Endothelial cell (in vitro differentiated cells): ENCODE measurements at regions not wholly inside any gene's neighbourhood (a gene's known extent, or its start where the extent isn't known, plus 50 kb on each side); places are given as distances from the start of the nearest gene placed in this dataset.
"Not testable (repeated sequence)": the region's sequence is repeated elsewhere in the genome, so short reads cannot be mapped to it uniquely, and the experiment has no call there.

ENCODE experiments used
- DNase-seq: peaks from one replicate; pipeline ENCODE4 v3.0.0; 2021; ENCODE audit warnings: low spot score
- H3K27ac Mint-ChIP-seq: one replicate; pipeline ENCODE4 v1.8.0; 2021; ENCODE audit warnings: mixed read lengths, inconsistent platforms; ENCODE audit not compliant: unreplicated experiment
- H3K27me3 Mint-ChIP-seq: one replicate; pipeline ENCODE4 v1.8.0; 2021; ENCODE audit warnings: mild to moderate bottlenecking, moderate library complexity, mixed read lengths, inconsistent platforms; ENCODE audit not compliant: unreplicated experiment
- H3K36me3 Mint-ChIP-seq: one replicate; pipeline ENCODE4 v1.8.0; 2021; ENCODE audit warnings: mild to moderate bottlenecking, low read depth, mixed read lengths, inconsistent platforms; ENCODE audit not compliant: unreplicated experiment
- H3K4me1 Mint-ChIP-seq: one replicate; pipeline ENCODE4 v1.8.0; 2021; ENCODE audit warnings: mild to moderate bottlenecking, mixed read lengths, inconsistent platforms; ENCODE audit not compliant: unreplicated experiment
- H3K4me3 Mint-ChIP-seq: one replicate; pipeline ENCODE4 v1.8.0; 2021; ENCODE audit warnings: mild to moderate bottlenecking, mixed read lengths, inconsistent platforms; ENCODE audit not compliant: unreplicated experiment
- H3K9me3 Mint-ChIP-seq: one replicate; pipeline ENCODE4 v1.8.0; 2021; ENCODE audit warnings: mixed read lengths, inconsistent platforms; ENCODE audit not compliant: unreplicated experiment
- TF ChIP-seq, protein P1 (sequence below): fragments of 200-600 bp; sonication (generic); IDR thresholded peaks from one replicate; pipeline ENCODE4 v1.5.0; 2021; ENCODE audit warnings: antibody characterized with exemption; ENCODE audit not compliant: unreplicated experiment

DNA sequence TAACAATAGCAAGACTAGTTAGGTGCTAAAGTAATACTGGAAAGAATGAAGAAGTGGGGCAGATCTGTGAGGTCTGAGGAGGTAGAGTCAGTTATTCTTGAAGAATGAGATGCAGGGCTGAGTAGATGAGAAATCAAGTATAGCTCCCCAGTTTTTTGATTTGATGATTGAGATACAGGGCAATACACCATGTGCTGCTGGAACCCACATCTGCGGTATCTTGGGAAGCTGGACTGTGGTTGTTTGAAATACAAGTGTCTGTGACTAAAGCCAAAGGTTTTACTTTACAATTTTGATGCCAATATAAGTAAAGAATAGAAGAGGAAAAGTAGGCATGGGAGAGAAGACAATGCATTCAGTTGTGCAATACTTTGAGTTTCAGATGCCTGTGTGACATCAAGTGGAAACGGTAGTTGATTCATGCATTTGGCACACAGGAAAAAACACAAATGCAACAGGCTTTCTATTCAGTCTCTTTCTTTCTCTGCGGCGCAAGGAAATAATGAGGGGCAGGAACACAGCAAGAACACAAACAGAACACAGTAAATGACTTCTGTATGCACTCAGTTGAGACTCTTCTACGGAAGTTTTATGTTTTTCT, 190.2 kb upstream of the SLC38A2 start:
- Mint-ChIP-seq H3K4me1 (peaks cover 21% of the 10 kb centered on the region), H3K9me3 (peaks cover 6% of the 10 kb centered on the region), H3K27me3 (peaks cover 2% of the 10 kb centered on the region), H3K4me3 (no peak overlapping the region), H3K27ac (peak overlapping the region; percentile 50), H3K36me3 (peaks cover 12% of the 10 kb centered on the region)
- TF ChIP-seq, protein P1, sequence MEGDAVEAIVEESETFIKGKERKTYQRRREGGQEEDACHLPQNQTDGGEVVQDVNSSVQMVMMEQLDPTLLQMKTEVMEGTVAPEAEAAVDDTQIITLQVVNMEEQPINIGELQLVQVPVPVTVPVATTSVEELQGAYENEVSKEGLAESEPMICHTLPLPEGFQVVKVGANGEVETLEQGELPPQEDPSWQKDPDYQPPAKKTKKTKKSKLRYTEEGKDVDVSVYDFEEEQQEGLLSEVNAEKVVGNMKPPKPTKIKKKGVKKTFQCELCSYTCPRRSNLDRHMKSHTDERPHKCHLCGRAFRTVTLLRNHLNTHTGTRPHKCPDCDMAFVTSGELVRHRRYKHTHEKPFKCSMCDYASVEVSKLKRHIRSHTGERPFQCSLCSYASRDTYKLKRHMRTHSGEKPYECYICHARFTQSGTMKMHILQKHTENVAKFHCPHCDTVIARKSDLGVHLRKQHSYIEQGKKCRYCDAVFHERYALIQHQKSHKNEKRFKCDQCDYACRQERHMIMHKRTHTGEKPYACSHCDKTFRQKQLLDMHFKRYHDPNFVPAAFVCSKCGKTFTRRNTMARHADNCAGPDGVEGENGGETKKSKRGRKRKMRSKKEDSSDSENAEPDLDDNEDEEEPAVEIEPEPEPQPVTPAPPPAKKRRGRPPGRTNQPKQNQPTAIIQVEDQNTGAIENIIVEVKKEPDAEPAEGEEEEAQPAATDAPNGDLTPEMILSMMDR, result no peak
- DNase-seq, result no peak

DNA sequence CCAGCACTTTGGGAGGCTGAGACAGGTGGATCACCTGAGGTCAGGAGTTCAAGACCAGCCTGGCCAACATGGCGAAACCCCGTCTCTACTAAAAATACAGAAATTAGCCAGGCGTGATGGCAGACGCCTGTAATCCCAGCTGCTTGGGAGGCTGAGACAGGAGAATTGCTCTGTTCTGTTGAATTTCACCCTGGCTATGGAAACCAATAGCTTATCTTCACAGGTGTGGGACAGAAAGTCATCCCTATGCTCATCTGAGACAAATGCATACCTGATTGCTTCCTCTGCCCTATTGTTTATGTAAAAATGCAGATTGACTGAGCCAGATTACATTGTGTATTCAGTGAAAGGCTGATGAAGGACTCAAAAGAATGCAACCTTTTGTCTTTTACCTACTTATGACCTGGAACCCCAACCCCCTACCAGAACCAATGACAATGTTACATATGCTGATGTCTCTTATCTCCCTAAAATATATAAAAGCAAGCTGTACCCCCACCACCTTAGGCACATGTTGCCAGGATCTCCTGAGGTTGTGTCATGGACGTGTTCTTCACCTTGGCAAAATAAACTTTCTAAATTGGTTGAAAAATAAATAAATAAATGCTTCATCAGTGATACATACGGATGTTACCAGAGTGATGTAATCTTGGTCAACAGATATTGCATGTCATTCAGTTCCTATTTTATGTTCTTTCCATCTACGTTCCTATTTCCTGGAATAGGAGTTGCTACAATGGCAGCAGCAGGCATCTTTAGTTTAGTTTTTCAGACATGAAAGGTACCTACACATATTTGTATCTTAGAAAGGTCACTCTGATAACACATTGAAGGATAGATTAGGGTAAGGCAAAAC, 189.4 kb upstream of the SLC38A2 start:
- H3K36me3 Mint-ChIP-seq, H3K9me3 Mint-ChIP-seq, DNase-seq, H3K27me3 Mint-ChIP-seq, H3K4me3 Mint-ChIP-seq: not testable (repeated sequence)
- H3K27ac Mint-ChIP-seq, result peak overlapping the region; percentile 50
- H3K4me1 Mint-ChIP-seq, result peaks cover 21% of the 10 kb centered on the region

- peaks cover 21% of the 10 kb centered on the region for H3K4me1 Mint-ChIP-seq
- TF ChIP-seq, protein P1, result no peak
- H3K36me3 Mint-ChIP-seq, result peaks cover 3% of the 10 kb centered on the region
- DNase-seq, result no peak
- no peak overlapping the region for H3K4me3 Mint-ChIP-seq
- peaks cover 2% of the 10 kb centered on the region for H3K27me3 Mint-ChIP-seq
- H3K27ac Mint-ChIP-seq, result no peak overlapping the region
- peaks cover 6% of the 10 kb centered on the region for H3K9me3 Mint-ChIP-seq
These were observed 188.3 kb upstream of the SLC38A2 start for GRCh38 chr12:46560874-46561273.

DNA sequence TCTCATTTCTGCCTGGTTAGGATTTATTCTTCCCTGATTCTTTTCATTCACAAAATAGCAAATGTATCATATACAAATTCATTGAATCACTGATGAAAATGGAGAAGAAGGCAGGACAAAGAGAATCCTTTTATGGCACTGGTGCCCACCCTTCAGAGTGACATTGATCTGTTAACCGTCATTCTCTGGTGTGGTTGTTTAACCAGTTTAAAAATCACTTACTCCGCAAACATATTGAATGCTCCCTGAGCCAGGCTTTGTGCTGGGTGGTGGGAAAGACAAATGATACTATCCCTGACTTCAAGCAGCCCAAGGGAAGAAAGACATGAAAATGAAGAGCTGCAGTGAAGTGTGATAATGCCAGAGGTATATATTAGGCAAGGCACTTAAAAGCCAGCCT, 187.5 kb upstream of the SLC38A2 start:
- H3K4me3 Mint-ChIP-seq, result no peak overlapping the region
- no peak for DNase-seq
- H3K27me3 Mint-ChIP-seq, result peaks cover 2% of the 10 kb centered on the region
- H3K36me3 Mint-ChIP-seq, result peaks cover 2% of the 10 kb centered on the region
- peaks cover 21% of the 10 kb centered on the region for H3K4me1 Mint-ChIP-seq
- H3K9me3 Mint-ChIP-seq, result peaks cover 3% of the 10 kb centered on the region
- TF ChIP-seq, protein P1, result no peak
- no peak overlapping the region for H3K27ac Mint-ChIP-seq

- H3K36me3 Mint-ChIP-seq, result no peaks in the 10 kb centered on the region
- no peaks in the 10 kb centered on the region for H3K9me3 Mint-ChIP-seq
- peaks cover 21% of the 10 kb centered on the region for H3K4me1 Mint-ChIP-seq
- no peaks in the 10 kb centered on the region for H3K27me3 Mint-ChIP-seq
- no peak overlapping the region for H3K4me3 Mint-ChIP-seq
- DNase-seq, result no peak
- H3K27ac Mint-ChIP-seq, result no peak overlapping the region
- TF ChIP-seq, protein P1, result no peak
These were observed 186.7 kb upstream of the SLC38A2 start for GRCh38 chr12:46559311-46559710.
